ENCODE measurements at regions not wholly inside any gene's neighbourhood (a gene's known extent, or its start where the extent isn't known, plus 50 kb on each side); places are given as distances from the start of the nearest gene placed in this dataset.

GRCh38 chr10:31146491-31147209, 115.0 kb upstream of the ZNF438 start:
- peak; percentile 83 for DNase-seq (ENCODE audit: low read depth, low spot score)
- no peak overlapping the region for H3K4me3 ChIP-seq (ENCODE audit: low read depth, low read length)
- TF ChIP-seq CTCF (IDR thresholded peaks at IDR 0.05; ENCODE audit: low read depth, low read length) = no peak
- in situ Hi-C loops (cut with HindIII; ENCODE audit: low sequenced_read_pairs) = no loop called here

- peak; percentile 89 for DNase-seq (ENCODE audit: low read depth, low spot score)
- TF ChIP-seq CTCF (IDR thresholded peaks at IDR 0.05; ENCODE audit: low read depth, low read length) = no peak
- in situ Hi-C loops (cut with HindIII; ENCODE audit: low sequenced_read_pairs) = no loop called here
- no peak overlapping the region for H3K4me3 ChIP-seq (ENCODE audit: low read depth, low read length)
Measured at GRCh38 chr10:31147210-31147608, 115.5 kb upstream of the ZNF438 start.

- in situ Hi-C loops (cut with HindIII; ENCODE audit: low sequenced_read_pairs) = no loop called here
- H3K4me3 ChIP-seq (ENCODE audit: low read depth, low read length) = no peak overlapping the region
- no peak for TF ChIP-seq CTCF (IDR thresholded peaks at IDR 0.05; ENCODE audit: low read depth, low read length)
- peak; percentile 25 for DNase-seq (ENCODE audit: low read depth, low spot score)
Measured at GRCh38 chr10:31148951-31149350, 117.3 kb upstream of the ZNF438 start.

- no peak overlapping the region for H3K4me3 ChIP-seq (ENCODE audit: low read depth, low read length)
- no peak for DNase-seq (ENCODE audit: low read depth, low spot score)
- TF ChIP-seq CTCF (IDR thresholded peaks at IDR 0.05; ENCODE audit: low read depth, low read length) = no peak
- in situ Hi-C loops (cut with HindIII; ENCODE audit: low sequenced_read_pairs) = no loop called here
Measured at GRCh38 chr10:31149835-31150512, 118.3 kb upstream of the ZNF438 start.

- TF ChIP-seq CTCF (IDR thresholded peaks at IDR 0.05; ENCODE audit: low read depth, low read length) = no peak
- in situ Hi-C loops (cut with HindIII; ENCODE audit: low sequenced_read_pairs) = no loop called here
- DNase-seq (ENCODE audit: low read depth, low spot score) = no peak
- no peak overlapping the region for H3K4me3 ChIP-seq (ENCODE audit: low read depth, low read length)
Measured at GRCh38 chr10:31151301-31151700, 119.6 kb upstream of the ZNF438 start.

- no peak for TF ChIP-seq CTCF (IDR thresholded peaks at IDR 0.05; ENCODE audit: low read depth, low read length)
- in situ Hi-C loops (cut with HindIII; ENCODE audit: low sequenced_read_pairs) = no loop called here
Measured at GRCh38 chr10:31152421-31153135, 120.9 kb upstream of the ZNF438 start.

More at GRCh38 chr10:31152421-31153135, 120.9 kb upstream of the ZNF438 start:
- DNase-seq (ENCODE audit: low read depth, low spot score) = peak; percentile 77
- no peak overlapping the region for H3K4me3 ChIP-seq (ENCODE audit: low read depth, low read length)

Data from astrocyte of the spinal cord (primary cell).